OCI-LY1 (cell line): ENCODE measurements at regions not wholly inside any gene's neighbourhood (a gene's known extent, or its start where the extent isn't known, plus 50 kb on each side); places are given as distances from the start of the nearest gene placed in this dataset.

Experiments
- H2AFZ ChIP-seq: fragments of 200-600 bp; sonication (generic), shearing (Covaris generic); 2 replicates; pipeline ENCODE4 v1.6.0; 2014; ENCODE audit warnings: antibody characterized with exemption, mild to moderate bottlenecking, low read length
- H3F3A ChIP-seq: fragments of 200-600 bp; sonication (generic), shearing (Covaris generic); 2 replicates; pipeline ENCODE4 v1.6.0; 2014; ENCODE audit warnings: mild to moderate bottlenecking, antibody characterized with exemption, low read length, moderate library complexity; ENCODE audit not compliant: insufficient read depth
- H3K27ac ChIP-seq: fragments of 200-600 bp; sonication (generic); 2 replicates; pipeline ENCODE4 v1.5.1; 2014; ENCODE audit warnings: low read length, mixed run types, mild to moderate bottlenecking, low read depth; ENCODE audit not compliant: poor library complexity, severe bottlenecking
- H3K27me3 ChIP-seq: fragments of 200-600 bp; sonication (generic); 2 replicates; pipeline ENCODE4 v1.6.0; 2014; ENCODE audit warnings: antibody characterized with exemption, mild to moderate bottlenecking, low read length, moderate library complexity; ENCODE audit not compliant: insufficient read depth
- H3K36me3 ChIP-seq: fragments of 200-600 bp; sonication (generic); 2 replicates; pipeline ENCODE4 v1.6.1; 2014; ENCODE audit warnings: mild to moderate bottlenecking, antibody characterized with exemption, low read length, moderate library complexity, mixed read lengths; ENCODE audit not compliant: insufficient read depth
- H3K4me1 ChIP-seq: fragments of 200-600 bp; sonication (generic); 2 replicates; pipeline ENCODE4 v1.5.1; 2014; ENCODE audit warnings: mild to moderate bottlenecking, low read length, moderate library complexity; ENCODE audit not compliant: insufficient read depth, severe bottlenecking
- H3K4me2 ChIP-seq: fragments of 200-600 bp; sonication (generic), shearing (Covaris generic); 2 replicates; pipeline ENCODE4 v1.6.1; 2014; ENCODE audit warnings: low read length
- H3K4me3 ChIP-seq: fragments of 200-600 bp; sonication (generic); 2 replicates; pipeline ENCODE4 v1.5.1; 2014; ENCODE audit warnings: low read length, low read depth, mild to moderate bottlenecking, mixed read lengths; ENCODE audit not compliant: poor library complexity, severe bottlenecking
- H3K79me2 ChIP-seq: fragments of 200-600 bp; shearing (Covaris generic); 2 replicates; pipeline ENCODE4 v1.6.1; 2016; ENCODE audit warnings: mixed run types, low read length, mixed read lengths; ENCODE audit not compliant: insufficient read depth
- H3K9ac ChIP-seq: fragments of 200-600 bp; sonication (generic), shearing (Covaris generic); 2 replicates; pipeline ENCODE4 v1.6.1; 2014; ENCODE audit warnings: mild to moderate bottlenecking, low read length, mixed read lengths
- H3K9me2 ChIP-seq: fragments of 200-600 bp; sonication (generic), shearing (Covaris generic); 2 replicates; pipeline ENCODE4 v1.6.1; 2014; ENCODE audit warnings: low read depth, mild to moderate bottlenecking, low read length, mixed read lengths
- H3K9me3 ChIP-seq: fragments of 200-600 bp; shearing (Covaris generic); 2 replicates; pipeline ENCODE4 v1.6.1; 2014; ENCODE audit warnings: low read length, mixed read lengths
- H4K20me1 ChIP-seq: fragments of 200-600 bp; sonication (generic), shearing (Covaris generic); 2 replicates; pipeline ENCODE4 v1.6.0; 2016; ENCODE audit warnings: mild to moderate bottlenecking, low read length; ENCODE audit not compliant: insufficient read depth
- EZH2 ChIP-seq: fragments of 200-600 bp; sonication (generic), shearing (Covaris generic); IDR thresholded peaks from 2 replicates; pipeline ENCODE4 v1.8.0; 2017; ENCODE audit warnings: borderline replicate concordance, mixed run types, mild to moderate bottlenecking, antibody characterized with exemption, low read length, moderate library complexity, mixed read lengths
- TF ChIP-seq, protein P1 (sequence below): fragments of 200-600 bp; sonication (generic), shearing (Covaris generic); IDR thresholded peaks from 2 replicates; pipeline ENCODE4 v1.5.1; 2017; ENCODE audit warnings: mild to moderate bottlenecking, antibody characterized with exemption, low read length, moderate library complexity, mixed read lengths

GRCh38 chr11:91624021-91624420, 600.6 kb upstream of the FAT3 start:
- no peaks in the 10 kb centered on the region for H3K9me2 ChIP-seq
- H3K4me1 ChIP-seq, result no peaks in the 10 kb centered on the region
- no peaks in the 10 kb centered on the region for H3K36me3 ChIP-seq
- no peaks in the 10 kb centered on the region for H4K20me1 ChIP-seq
- no peak overlapping the region for H3K4me2 ChIP-seq
- no peak overlapping the region for H3K27ac ChIP-seq
- H3K79me2 ChIP-seq, result no peaks in the 10 kb centered on the region
- H3F3A ChIP-seq, result no peaks in the 10 kb centered on the region
- TF ChIP-seq, protein P1, sequence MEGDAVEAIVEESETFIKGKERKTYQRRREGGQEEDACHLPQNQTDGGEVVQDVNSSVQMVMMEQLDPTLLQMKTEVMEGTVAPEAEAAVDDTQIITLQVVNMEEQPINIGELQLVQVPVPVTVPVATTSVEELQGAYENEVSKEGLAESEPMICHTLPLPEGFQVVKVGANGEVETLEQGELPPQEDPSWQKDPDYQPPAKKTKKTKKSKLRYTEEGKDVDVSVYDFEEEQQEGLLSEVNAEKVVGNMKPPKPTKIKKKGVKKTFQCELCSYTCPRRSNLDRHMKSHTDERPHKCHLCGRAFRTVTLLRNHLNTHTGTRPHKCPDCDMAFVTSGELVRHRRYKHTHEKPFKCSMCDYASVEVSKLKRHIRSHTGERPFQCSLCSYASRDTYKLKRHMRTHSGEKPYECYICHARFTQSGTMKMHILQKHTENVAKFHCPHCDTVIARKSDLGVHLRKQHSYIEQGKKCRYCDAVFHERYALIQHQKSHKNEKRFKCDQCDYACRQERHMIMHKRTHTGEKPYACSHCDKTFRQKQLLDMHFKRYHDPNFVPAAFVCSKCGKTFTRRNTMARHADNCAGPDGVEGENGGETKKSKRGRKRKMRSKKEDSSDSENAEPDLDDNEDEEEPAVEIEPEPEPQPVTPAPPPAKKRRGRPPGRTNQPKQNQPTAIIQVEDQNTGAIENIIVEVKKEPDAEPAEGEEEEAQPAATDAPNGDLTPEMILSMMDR, result no peak
- no peak for TF ChIP-seq EZH2
- no peak overlapping the region for H3K9ac ChIP-seq
- no peak overlapping the region for H3K4me3 ChIP-seq
- H2AFZ ChIP-seq, result no peak overlapping the region
- no peaks in the 10 kb centered on the region for H3K27me3 ChIP-seq
- H3K9me3 ChIP-seq, result no peaks in the 10 kb centered on the region

GRCh38 chr11:91608677-91609076, 615.9 kb upstream of the FAT3 start:
- H4K20me1 ChIP-seq, result no peaks in the 10 kb centered on the region
- TF ChIP-seq, protein P1, result no peak
- no peak for TF ChIP-seq EZH2
- H3K4me3 ChIP-seq, result no peak overlapping the region
- no peak overlapping the region for H2AFZ ChIP-seq
- H3K4me2 ChIP-seq, result no peak overlapping the region
- no peaks in the 10 kb centered on the region for H3K36me3 ChIP-seq
- no peaks in the 10 kb centered on the region for H3K79me2 ChIP-seq
- H3K4me1 ChIP-seq, result no peaks in the 10 kb centered on the region
- no peak overlapping the region for H3K27ac ChIP-seq
- no peaks in the 10 kb centered on the region for H3K9me3 ChIP-seq
- H3F3A ChIP-seq, result no peaks in the 10 kb centered on the region
- H3K9me2 ChIP-seq, result no peaks in the 10 kb centered on the region
- no peak overlapping the region for H3K9ac ChIP-seq
- H3K27me3 ChIP-seq, result no peaks in the 10 kb centered on the region

GRCh38 chr11:91596111-91596510, 628.5 kb upstream of the FAT3 start:
- H3K36me3 ChIP-seq, result no peaks in the 10 kb centered on the region
- H3K4me1 ChIP-seq, result no peaks in the 10 kb centered on the region
- H3K9me3 ChIP-seq, result peaks cover 4% of the 10 kb centered on the region; the same call in 1 of the 2 replicates
- H3K9me2 ChIP-seq, result no peaks in the 10 kb centered on the region
- no peak overlapping the region for H3K9ac ChIP-seq
- H3K4me3 ChIP-seq, result no peak overlapping the region
- no peaks in the 10 kb centered on the region for H4K20me1 ChIP-seq
- H2AFZ ChIP-seq, result no peak overlapping the region
- H3K27me3 ChIP-seq, result no peaks in the 10 kb centered on the region
- no peaks in the 10 kb centered on the region for H3F3A ChIP-seq
- TF ChIP-seq, protein P1, result no peak
- no peaks in the 10 kb centered on the region for H3K79me2 ChIP-seq
- H3K27ac ChIP-seq, result no peak overlapping the region
- H3K4me2 ChIP-seq, result no peak overlapping the region
